GM12878 (cell line): ENCODE measurements at regions not wholly inside any gene's neighbourhood (a gene's known extent, or its start where the extent isn't known, plus 50 kb on each side); places are given as distances from the start of the nearest gene placed in this dataset.

Experiments
- ATAC-seq: fragments of 200-7000 bp; cut with Tn5 transposase; 3 replicates; pipeline ENCODE4 v1.9.1; 2020; ENCODE audit warnings: mild to moderate bottlenecking, moderate library complexity
- BruUV-seq: library from RNA; stranded (reverse); fragments of 400-500 nt; replicated peaks from 2 replicates; lab custom pipeline; 2021; lab: Mats Ljungman, UMichigan
- CTCF ChIA-PET: fragments of 300-600 bp; sonication (Branson Sonifier 250); formaldehyde crosslinking; extraction: SDS; loops from one replicate; lab custom pipeline; 2021; ENCODE audit warnings: inconsistent platforms; lab: Yijun Ruan, JAX
- POLR2A ChIA-PET: fragments of 350-600 bp; formaldehyde crosslinking; extraction: SDS; loops from one replicate; lab custom pipeline; 2021; ENCODE audit warnings: inconsistent platforms; lab: Charles Lee
- RAD21 ChIA-PET: fragments of 300-600 bp; sonication (Branson Sonifier 250); formaldehyde crosslinking; loops from one replicate; lab custom pipeline; 2023; ENCODE audit warnings: antibody characterized with exemption; ENCODE audit not compliant: unreplicated experiment; lab: Charles Lee
- SMC1A ChIA-PET: fragments of 300-600 bp; sonication (Branson Sonifier 250); formaldehyde crosslinking; loops from one replicate; lab custom pipeline; 2023; ENCODE audit not compliant: unreplicated experiment, uncharacterized antibody; lab: Charles Lee
- DNase-seq: peaks from one replicate; pipeline ENCODE4 v3.0.0-alpha.2; 2011; ENCODE audit warnings: low read depth, low spot score
- FAIRE-seq: peaks from 3 replicates; lab custom pipeline; 2011; peaks lifted over from hg19 to GRCh38; lab: Jason Lieb, UNC
- H2AFZ ChIP-seq: 2 replicates; pipeline ENCODE4 v1.6.0; 2011; ENCODE audit warnings: low read depth, low read length, control low read depth; ENCODE audit not compliant: control insufficient read depth
- H3K27ac ChIP-seq: 2 replicates; pipeline ENCODE4 v1.5.1; 2011; ENCODE audit warnings: control low read depth; ENCODE audit not compliant: control insufficient read depth, insufficient read depth
- H3K27me3 ChIP-seq, 2 experiments: replicated peaks in 1 of 2; 2 replicates each; pipeline versions ENCODE4 v1.6.0 to v1.6.1; 2011; ENCODE audit warnings: low read length in 1 of 2; ENCODE audit not compliant: control insufficient read depth in 2 of 2, insufficient read depth in 2 of 2
- H3K36me3 ChIP-seq, 2 experiments: 2 replicates each; pipeline ENCODE4 v1.5.1; 2011; ENCODE audit warnings: low read length in 1 of 2; ENCODE audit not compliant: control insufficient read depth in 2 of 2, insufficient read depth in 2 of 2
- H3K4me1 ChIP-seq: 2 replicates; pipeline ENCODE4 v1.6.1; 2011; ENCODE audit warnings: mild to moderate bottlenecking, low read length, moderate library complexity, mixed read lengths; ENCODE audit not compliant: control insufficient read depth, insufficient read depth
- H3K4me2 ChIP-seq: 2 replicates; pipeline ENCODE4 v1.6.0; 2011; ENCODE audit warnings: control low read depth; ENCODE audit not compliant: control insufficient read depth, insufficient read depth
- H3K4me3 ChIP-seq: fragments of 200-600 bp; sonication (generic); 2 replicates; pipeline ENCODE4 v1.5.1; 2016
- H3K79me2 ChIP-seq: 2 replicates; pipeline ENCODE4 v1.6.0; 2011; ENCODE audit warnings: low read length; ENCODE audit not compliant: control insufficient read depth, insufficient read depth
- H3K9ac ChIP-seq: 2 replicates; pipeline ENCODE4 v1.8.0; 2011; ENCODE audit warnings: low read length, control low read depth, mixed read lengths; ENCODE audit not compliant: control insufficient read depth, insufficient read depth
- H3K9me3 ChIP-seq: replicated peaks from 3 replicates; pipeline ENCODE4 v1.5.1; 2011; ENCODE audit warnings: mild to moderate bottlenecking, low read length; ENCODE audit not compliant: control insufficient read depth, insufficient read depth
- H4K20me1 ChIP-seq: 2 replicates; pipeline ENCODE4 v1.6.0; 2011; ENCODE audit not compliant: control insufficient read depth, insufficient read depth
- BCL3 ChIP-seq: IDR thresholded peaks from 2 replicates; pipeline ENCODE4 v1.6.1; 2011; ENCODE audit warnings: borderline replicate concordance, low read depth, mild to moderate bottlenecking, moderate library complexity, low read length; ENCODE audit not compliant: insufficient read depth, poor library complexity, severe bottlenecking
- BRCA1 ChIP-seq: IDR thresholded peaks from 2 replicates; pipeline ENCODE4 v1.6.1; 2011; ENCODE audit warnings: low read depth, low read length, improper control_type of control experiment
- CBFB ChIP-seq: IDR thresholded peaks from 2 replicates; pipeline ENCODE4 v1.6.1; 2016; ENCODE audit warnings: antibody characterized with exemption, low read depth
- CHD4 ChIP-seq: fragments of 200-600 bp; sonication (generic); IDR thresholded peaks from 2 replicates; pipeline ENCODE4 v1.6.1; 2016; ENCODE audit warnings: mild to moderate bottlenecking
- E4F1 ChIP-seq: fragments of 450-650 bp; IDR thresholded peaks from 2 replicates; pipeline ENCODE4 v1.6.1; 2018; ENCODE audit warnings: borderline replicate concordance, mild to moderate bottlenecking; ENCODE audit not compliant: partially characterized antibody
- ELK1 ChIP-seq: IDR thresholded peaks from 2 replicates; pipeline ENCODE4 v1.6.1; 2012; ENCODE audit warnings: low read depth, low read length, improper control_type of control experiment
- GATAD2B ChIP-seq: fragments of 450-650 bp; conservative IDR thresholded peaks from 2 replicates; pipeline ENCODE4 v1.6.1; 2017; ENCODE audit warnings: low read depth, mild to moderate bottlenecking, moderate library complexity
- LARP7 ChIP-seq: fragments of 450-650 bp; IDR thresholded peaks from 2 replicates; pipeline ENCODE4 v1.6.1; 2017; ENCODE audit warnings: mild to moderate bottlenecking
- MAX ChIP-seq: IDR thresholded peaks from 2 replicates; pipeline ENCODE4 v1.6.1; 2012; ENCODE audit warnings: low read depth, low read length, improper control_type of control experiment
- NRF1 ChIP-seq: conservative IDR thresholded peaks from 2 replicates; pipeline ENCODE4 v1.6.1; 2011; ENCODE audit warnings: mild to moderate bottlenecking, low read depth, low read length, improper control_type of control experiment
- PAX5 ChIP-seq: IDR thresholded peaks from 2 replicates; pipeline ENCODE4 v1.6.1; 2011; ENCODE audit warnings: low read depth, low read length, borderline replicate concordance
- PKNOX1 ChIP-seq: fragments of 450-650 bp; IDR thresholded peaks from 2 replicates; pipeline ENCODE4 v1.6.1; 2016; ENCODE audit warnings: mild to moderate bottlenecking
- POLR2AphosphoS5 ChIP-seq: IDR thresholded peaks from 2 replicates; pipeline ENCODE4 v1.6.1; 2011; ENCODE audit warnings: mild to moderate bottlenecking, low read length, inconsistent platforms
- SREBF2 ChIP-seq: IDR thresholded peaks from 2 replicates; pipeline ENCODE4 v1.6.1; 2012; ENCODE audit warnings: mild to moderate bottlenecking, low read length
- TARDBP ChIP-seq: IDR thresholded peaks from 2 replicates; pipeline ENCODE4 v1.6.1; 2016; ENCODE audit warnings: borderline replicate concordance
- TCF12 ChIP-seq: IDR thresholded peaks from 2 replicates; pipeline ENCODE4 v1.6.1; 2011; ENCODE audit warnings: low read depth, mild to moderate bottlenecking, low read length
- ZNF207 ChIP-seq: fragments of 450-650 bp; IDR thresholded peaks from 2 replicates; pipeline ENCODE4 v1.6.1; 2014; ENCODE audit warnings: antibody characterized with exemption, mild to moderate bottlenecking, borderline replicate concordance
- WGBS: methylation state at CpG from one replicate; pipeline ENCODE4 v1.1.6; 2016; ENCODE audit warnings: low lambda C conversion rate; ENCODE audit not compliant: insufficient replicate concordance, insufficient coverage; ENCODE audit errors: missing lambda C conversion rate; 5-methylcytosine and 5-hydroxymethylcytosine counted together
- in situ Hi-C: fragments of 300-500 bp; cut with MboI; formaldehyde crosslinking; loops from 9 replicates; pipeline ENCODE4 v1.14.3; 2018; ENCODE audit warnings: mixed read lengths
- intact Hi-C: fragments of 100-400 bp; cut with micrococcal nuclease; formaldehyde crosslinking; loops from one replicate; pipeline ENCODE4 v1.14.2; 2022; ENCODE audit not compliant: unreplicated experiment
- TF ChIP-seq, protein P1 (sequence below): IDR thresholded peaks from 2 replicates; pipeline ENCODE4 v1.6.1; 2011; ENCODE audit warnings: borderline replicate concordance, low read depth, mild to moderate bottlenecking, moderate library complexity, mixed read lengths, low read length; ENCODE audit not compliant: insufficient read depth; ENCODE audit errors: extremely low read length

- TF ChIP-seq E4F1 (no peak), CBFB (no peak)
- TF ChIP-seq, protein P1, sequence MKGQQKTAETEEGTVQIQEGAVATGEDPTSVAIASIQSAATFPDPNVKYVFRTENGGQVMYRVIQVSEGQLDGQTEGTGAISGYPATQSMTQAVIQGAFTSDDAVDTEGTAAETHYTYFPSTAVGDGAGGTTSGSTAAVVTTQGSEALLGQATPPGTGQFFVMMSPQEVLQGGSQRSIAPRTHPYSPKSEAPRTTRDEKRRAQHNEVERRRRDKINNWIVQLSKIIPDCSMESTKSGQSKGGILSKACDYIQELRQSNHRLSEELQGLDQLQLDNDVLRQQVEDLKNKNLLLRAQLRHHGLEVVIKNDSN: no peak
These were observed 869.2 kb downstream of the SLC6A15 start (continued) for GRCh38 chr12:84043355-84043754.

DNA sequence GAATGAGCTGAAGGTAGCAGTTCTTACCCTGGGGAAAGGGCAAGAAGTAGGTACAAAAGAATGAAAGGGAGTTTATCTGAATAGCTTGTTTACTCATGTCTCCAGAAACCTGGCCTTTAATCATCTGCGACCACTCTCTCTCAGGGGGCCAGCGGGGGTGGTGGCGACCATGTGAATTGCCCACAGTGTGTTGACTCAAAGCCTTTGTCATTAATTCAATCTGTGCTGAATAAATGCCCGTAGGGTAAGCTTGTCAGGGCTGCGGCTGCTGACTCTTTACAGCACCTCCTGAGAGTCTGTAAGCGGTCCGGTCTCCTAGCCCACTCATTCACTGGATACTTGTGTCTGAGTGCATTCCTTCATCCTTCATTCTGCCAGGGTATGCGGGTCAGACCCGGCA lies 874.4 kb downstream of the SLC6A15 start:
- DNase-seq (no peak), FAIRE-seq (no peak), ATAC-seq (no peak)
- no peaks in the 10 kb centered on the region for H3K36me3 ChIP-seq
- H3K9me3 ChIP-seq: no peaks in the 10 kb centered on the region
- WGBS: 31% methylated on average over 9 of the region's 9 CpGs
- H3K79me2 ChIP-seq: no peaks in the 10 kb centered on the region
- CTCF ChIA-PET: no interaction called here
- H4K20me1 ChIP-seq: no peaks in the 10 kb centered on the region
- H3K27me3 ChIP-seq: no peaks in the 10 kb centered on the region
- no peak overlapping the region for H3K4me2 ChIP-seq
- BruUV-seq: no TSS peak
- POLR2A ChIA-PET: no interaction called here
- intact Hi-C loops (no loop called here), in situ Hi-C loops (no loop called here)
- no peak overlapping the region for H3K4me3 ChIP-seq
- H2AFZ ChIP-seq: no peak overlapping the region
- H3K27ac ChIP-seq: no peak overlapping the region
- H3K4me1 ChIP-seq: no peaks in the 10 kb centered on the region
- H3K9ac ChIP-seq: no peak overlapping the region
- RAD21 ChIA-PET: no interaction called here
- SMC1A ChIA-PET: no interaction called here
- no peak for TF ChIP-seq NRF1
- TF ChIP-seq TARDBP: no peak
- TF ChIP-seq LARP7: no peak
- TF ChIP-seq GATAD2B: no peak
- no peak for TF ChIP-seq BCL3
- no peak for TF ChIP-seq MAX
- no peak for TF ChIP-seq SREBF2
- TF ChIP-seq PAX5: no peak
- no peak for TF ChIP-seq TCF12
- TF ChIP-seq ELK1: no peak
- no peak for TF ChIP-seq ZNF207
- no peak for TF ChIP-seq CHD4
- no peak for TF ChIP-seq POLR2AphosphoS5
- no peak for TF ChIP-seq PKNOX1
- no peak for TF ChIP-seq BRCA1
